ENCODE measurements at regions not wholly inside any gene's neighbourhood (a gene's known extent, or its start where the extent isn't known, plus 50 kb on each side); places are given as distances from the start of the nearest gene placed in this dataset.

DNA sequence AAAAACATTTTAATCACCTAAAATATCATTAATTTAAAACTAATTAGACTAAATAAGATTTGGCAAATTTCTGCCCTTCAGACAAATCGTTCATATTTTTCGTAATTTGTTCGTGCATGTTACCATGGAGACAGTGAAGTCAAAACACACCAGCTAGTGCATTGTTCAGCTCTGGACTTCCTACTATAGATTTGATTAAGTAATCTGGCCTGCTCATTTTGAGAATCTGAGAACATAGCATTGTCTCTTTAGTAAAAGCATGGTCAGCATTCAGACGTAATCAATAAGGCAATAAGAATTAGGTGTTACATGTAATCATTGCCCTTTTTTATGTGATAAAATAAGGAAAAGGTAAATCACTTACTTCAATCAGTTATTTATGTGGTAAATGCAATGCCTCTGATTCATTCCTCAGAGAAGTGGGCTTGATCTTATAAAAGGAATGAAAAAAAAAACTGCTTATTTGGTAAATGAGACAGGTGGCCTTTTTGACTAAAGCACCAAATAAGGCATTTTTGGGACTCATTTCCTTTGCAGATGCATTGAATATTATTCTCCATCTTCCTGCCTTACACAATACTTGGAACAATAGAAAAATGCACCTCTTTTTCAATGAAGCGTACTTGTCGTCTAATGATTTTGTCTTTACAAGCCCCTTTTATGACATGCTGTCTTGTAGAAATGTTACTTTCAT is 84.5 kb upstream of the FNDC3B start:
- TF ChIP-seq, protein P1, sequence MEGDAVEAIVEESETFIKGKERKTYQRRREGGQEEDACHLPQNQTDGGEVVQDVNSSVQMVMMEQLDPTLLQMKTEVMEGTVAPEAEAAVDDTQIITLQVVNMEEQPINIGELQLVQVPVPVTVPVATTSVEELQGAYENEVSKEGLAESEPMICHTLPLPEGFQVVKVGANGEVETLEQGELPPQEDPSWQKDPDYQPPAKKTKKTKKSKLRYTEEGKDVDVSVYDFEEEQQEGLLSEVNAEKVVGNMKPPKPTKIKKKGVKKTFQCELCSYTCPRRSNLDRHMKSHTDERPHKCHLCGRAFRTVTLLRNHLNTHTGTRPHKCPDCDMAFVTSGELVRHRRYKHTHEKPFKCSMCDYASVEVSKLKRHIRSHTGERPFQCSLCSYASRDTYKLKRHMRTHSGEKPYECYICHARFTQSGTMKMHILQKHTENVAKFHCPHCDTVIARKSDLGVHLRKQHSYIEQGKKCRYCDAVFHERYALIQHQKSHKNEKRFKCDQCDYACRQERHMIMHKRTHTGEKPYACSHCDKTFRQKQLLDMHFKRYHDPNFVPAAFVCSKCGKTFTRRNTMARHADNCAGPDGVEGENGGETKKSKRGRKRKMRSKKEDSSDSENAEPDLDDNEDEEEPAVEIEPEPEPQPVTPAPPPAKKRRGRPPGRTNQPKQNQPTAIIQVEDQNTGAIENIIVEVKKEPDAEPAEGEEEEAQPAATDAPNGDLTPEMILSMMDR (IDR thresholded peaks at IDR 0.05; ENCODE audit: borderline replicate concordance, extremely low read depth, low read length, poor library complexity, severe bottlenecking): no peak
- no peak for TF ChIP-seq EZH2 (IDR thresholded peaks at IDR 0.05; ENCODE audit: borderline replicate concordance, low read depth, low read length, severe bottlenecking)

All from DND-41 (cell line).